Endodermal cell (in vitro differentiated cells): ENCODE measurements at regions not wholly inside any gene's neighbourhood (a gene's known extent, or its start where the extent isn't known, plus 50 kb on each side); places are given as distances from the start of the nearest gene placed in this dataset.

Source experiments
- DNase-seq: peaks from one replicate; pipeline ENCODE4 v3.0.0-alpha.2; 2017
- H3K27ac ChIP-seq: 2 replicates; pipeline ENCODE4 v1.5.1; 2013; ENCODE audit warnings: mild to moderate bottlenecking, low read depth, low read length, moderate library complexity
- H3K27me3 ChIP-seq: 2 replicates; pipeline ENCODE4 v1.6.1; 2013; ENCODE audit warnings: mild to moderate bottlenecking, low read length, moderate library complexity; ENCODE audit not compliant: insufficient read depth, control insufficient read depth, poor library complexity, severe bottlenecking
- H3K36me3 ChIP-seq: 2 replicates; pipeline ENCODE4 v1.7.0; 2013; ENCODE audit warnings: mild to moderate bottlenecking, low read length, moderate library complexity; ENCODE audit not compliant: control insufficient read depth, insufficient read depth
- H3K4me1 ChIP-seq: one replicate; pipeline ENCODE4 v1.7.0; 2013; ENCODE audit warnings: low read length; ENCODE audit not compliant: control insufficient read depth, insufficient read depth
- H3K4me3 ChIP-seq: 2 replicates; pipeline ENCODE4 v1.5.1; 2013; ENCODE audit warnings: mild to moderate bottlenecking, low read length, moderate library complexity
- H3K9ac ChIP-seq: 2 replicates; pipeline ENCODE4 v1.6.1; 2013; ENCODE audit warnings: mild to moderate bottlenecking, low read length, moderate library complexity; ENCODE audit not compliant: poor library complexity, severe bottlenecking; ENCODE audit errors: extremely low read depth
- H3K9me3 ChIP-seq: 2 replicates; pipeline ENCODE4 v1.6.1; 2013; ENCODE audit warnings: mild to moderate bottlenecking, low read length, moderate library complexity; ENCODE audit not compliant: control insufficient read depth
- H3K27ac Mint-ChIP-seq: 2 replicates; pipeline ENCODE4 v1.8.0; 2020; ENCODE audit warnings: mixed read lengths
- H3K27me3 Mint-ChIP-seq: 2 replicates; pipeline ENCODE4 v1.8.0; 2021; ENCODE audit warnings: mild to moderate bottlenecking, mixed read lengths; ENCODE audit not compliant: insufficient read depth
- H3K36me3 Mint-ChIP-seq: 2 replicates; pipeline ENCODE4 v1.8.0; 2020; ENCODE audit warnings: low read depth, mixed read lengths
- H3K4me1 Mint-ChIP-seq: 2 replicates; pipeline ENCODE4 v1.8.0; 2020; ENCODE audit warnings: mixed read lengths
- H3K4me3 Mint-ChIP-seq: 2 replicates; pipeline ENCODE4 v1.8.0; 2020; ENCODE audit warnings: mild to moderate bottlenecking, moderate library complexity, mixed read lengths
- H3K9me3 Mint-ChIP-seq: 2 replicates; pipeline ENCODE4 v1.8.0; 2020; ENCODE audit warnings: mild to moderate bottlenecking, mixed read lengths
- CTCF ChIP-seq: fragments of 200-600 bp; sonication (generic); conservative IDR thresholded peaks from 2 replicates; pipeline ENCODE4 v1.5.0; 2021; ENCODE audit warnings: antibody characterized with exemption, mild to moderate bottlenecking
- WGBS, 2 experiments: methylation state at CpG; one replicate each; pipeline versions ENCODE4 v1.1.5 to v1.1.7; 2013; ENCODE audit warnings: missing lambda C conversion rate in 2 of 2, mixed read lengths in 1 of 2; ENCODE audit not compliant: insufficient coverage in 1 of 2, insufficient read length in 1 of 2; 5-methylcytosine and 5-hydroxymethylcytosine counted together

DNA sequence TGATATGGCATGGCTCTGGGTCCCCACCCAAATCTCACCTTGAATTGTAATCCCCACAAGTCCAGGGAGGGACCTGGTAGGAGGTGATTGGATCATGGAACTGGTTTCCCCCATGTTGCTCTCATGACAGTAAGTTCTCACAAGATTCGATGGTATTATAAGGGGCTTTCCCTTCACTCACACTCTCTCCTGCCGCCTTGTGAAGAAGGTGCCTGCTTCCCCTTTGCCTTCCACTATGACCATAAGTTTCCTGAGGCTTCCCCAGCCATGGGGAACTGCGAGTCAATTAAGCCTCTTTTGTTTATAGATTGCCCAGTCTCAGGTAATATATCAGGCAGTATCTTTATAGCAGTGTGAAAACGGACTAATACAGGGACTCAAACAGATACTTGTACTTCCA is 50.4 kb upstream of the ZNF532 start:
- Histone ChIP-seq H3K4me3 (no peak overlapping the region), H3K27ac (no peak overlapping the region), H3K9ac (no peak overlapping the region), H3K9me3 (no peaks in the 10 kb centered on the region), H3K27me3 (no peaks in the 10 kb centered on the region), H3K4me1 (no peaks in the 10 kb centered on the region), H3K36me3 (no peaks in the 10 kb centered on the region)
- Mint-ChIP-seq H3K27me3 (no peaks in the 10 kb centered on the region), H3K36me3 (no peaks in the 10 kb centered on the region), H3K4me1 (no peaks in the 10 kb centered on the region), H3K27ac (no peak overlapping the region), H3K4me3 (no peak overlapping the region), H3K9me3 (peaks cover 6% of the 10 kb centered on the region)
- no peak for DNase-seq
- WGBS, 2 experiments = 89 to 91% methylated on average over 4 of the region's 4 CpGs
- no peak for TF ChIP-seq CTCF
